Right lobe of liver (tissue), 6 donors: ENCODE measurements at regions not wholly inside any gene's neighbourhood (a gene's known extent, or its start where the extent isn't known, plus 50 kb on each side); places are given as distances from the start of the nearest gene placed in this dataset.

ENCODE experiments used
- ATAC-seq, 4 donors: fragments of 200-7000 bp; cut with Tn5 transposase; one replicate each; pipeline ENCODE4 v1.9.1; 2020; ENCODE audit warnings: mild to moderate bottlenecking in 4 of 4, moderate library complexity in 4 of 4
- DNase-seq, 3 donors: peaks; one replicate each; pipeline ENCODE4 v3.0.0-alpha.2; 2020
- H3K27ac ChIP-seq, 3 donors: fragments of 200-600 bp; one replicate each; pipeline ENCODE4 v1.8.0; 2022
- H3K27me3 ChIP-seq, 2 donors: fragments of 200-600 bp; one replicate each; pipeline ENCODE4 v1.8.0; 2022
- H3K36me3 ChIP-seq, 4 donors: fragments of 200-600 bp; sonication (generic) in 1 of 4; one replicate each; pipeline versions ENCODE4 v1.5.1 to v1.8.0; 2017 to 2022; ENCODE audit warnings: control low read depth in 1 of 4
- H3K4me1 ChIP-seq, 4 donors: fragments of 200-600 bp; sonication (generic) in 1 of 4; one replicate each; pipeline versions ENCODE4 v1.5.1 to v1.8.0; 2017 to 2022; ENCODE audit warnings: control low read depth in 1 of 4
- H3K4me3 ChIP-seq, 3 donors: fragments of 200-600 bp; one replicate each; pipeline ENCODE4 v1.8.0; 2022
- H3K9me3 ChIP-seq, 4 donors: fragments of 200-600 bp; sonication (generic) in 1 of 4; one replicate each; pipeline versions ENCODE4 v1.5.1 to v1.8.0; 2017 to 2022; ENCODE audit warnings: control low read depth in 1 of 4
- CTCF ChIP-seq, 4 donors: fragments of 200-600 bp in 3 of 4; fragments of 450-650 bp in 1 of 4; IDR thresholded peaks; one replicate each; pipeline versions ENCODE4 v1.5.1 to v1.8.0; 2016 to 2022; ENCODE audit warnings: antibody characterized with exemption in 4 of 4, mild to moderate bottlenecking in 2 of 4
- POLR2A ChIP-seq: fragments of 450-650 bp; IDR thresholded peaks from one replicate; pipeline ENCODE4 v1.6.1; 2017; ENCODE audit warnings: antibody characterized with exemption, mild to moderate bottlenecking
- WGBS: methylation state at CpG from one replicate; pipeline ENCODE4 v1.1.6; 2018; ENCODE audit warnings: low coverage, low lambda C conversion rate; ENCODE audit not compliant: insufficient coverage; ENCODE audit errors: missing lambda C conversion rate; 5-methylcytosine and 5-hydroxymethylcytosine counted together
- intact Hi-C, 2 donors: fragments of 100-400 bp; cut with DNase I; formaldehyde crosslinking; loops; one replicate each; pipeline versions ENCODE4 v1.11.2 to v1.14.1; 2022
- donor health status: DM: no; HTN: yes; CAD: no.
- donor health status: DM: no; HTN: no; CAD: no.
- donor health status: DM: no; HTN: no; CAD: no.
- donor health status: DM: no; HTN: yes; CAD: no.
- donor health status: DM: no; HTN: yes; CAD: no.

- WGBS, result 76% methylated on average over 5 of the region's 5 CpGs
- TF ChIP-seq POLR2A (no peak), CTCF (IDR thresholded peaks at IDR 0.05) (no peak)
- no peak for ATAC-seq
- no peak for DNase-seq
- intact Hi-C loops, result no loop called here
- H3K36me3 ChIP-seq, result no peaks in the 10 kb centered on the region
- no peaks in the 10 kb centered on the region for H3K4me1 ChIP-seq
- H3K27me3 ChIP-seq, result no peaks in the 10 kb centered on the region
- no peak overlapping the region for H3K4me3 ChIP-seq
- no peaks in the 10 kb centered on the region for H3K9me3 ChIP-seq
- H3K27ac ChIP-seq, result no peak overlapping the region
Measured at GRCh38 chr11:26777372-26777808, 55.5 kb upstream of the SLC5A12 start.

DNA sequence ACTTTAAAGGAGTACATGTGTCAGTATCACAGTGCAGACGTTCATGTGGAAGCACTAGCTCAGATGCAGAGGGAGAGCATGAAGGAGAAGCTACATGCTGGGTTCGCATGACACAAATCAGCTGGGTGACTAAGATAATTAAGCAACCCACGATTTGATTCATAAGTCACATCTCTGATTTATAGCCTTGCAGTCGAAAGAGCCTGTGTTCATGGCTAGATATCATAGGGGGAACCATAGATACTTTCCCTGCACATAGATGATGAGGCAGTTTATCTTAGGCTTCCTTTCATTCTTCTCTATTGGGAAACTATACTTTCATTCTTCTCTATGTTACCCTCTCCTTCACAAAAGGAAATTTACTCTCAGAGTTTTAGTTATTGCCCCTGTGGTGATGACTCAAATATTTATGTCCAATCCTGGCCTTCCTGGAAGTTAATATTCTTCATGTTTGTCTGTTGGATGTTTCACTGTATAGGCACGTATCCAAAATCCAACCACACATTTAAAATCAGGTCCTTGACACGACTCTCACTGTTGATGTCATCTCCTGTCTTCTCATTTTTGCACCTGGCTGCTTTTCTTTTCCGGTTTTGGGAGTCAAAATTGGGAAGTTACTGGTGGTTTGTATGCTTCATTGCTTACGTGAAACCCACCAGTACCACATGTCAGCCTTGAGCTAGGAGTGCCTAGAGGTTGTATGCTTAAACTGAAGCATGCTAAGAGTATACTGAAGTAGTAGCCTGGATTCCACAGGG, 56.3 kb upstream of the SLC5A12 start:
- H3K9me3 ChIP-seq, result no peaks in the 10 kb centered on the region
- H3K4me3 ChIP-seq, result no peak overlapping the region
- DNase-seq (no peak), ATAC-seq (no peak)
- 50% methylated on average over 8 of the region's 8 CpGs for WGBS
- H3K36me3 ChIP-seq, result no peaks in the 10 kb centered on the region
- no peak for TF ChIP-seq POLR2A
- no peak for TF ChIP-seq CTCF (IDR thresholded peaks at IDR 0.05)
- H3K27me3 ChIP-seq, result no peaks in the 10 kb centered on the region
- H3K4me1 ChIP-seq, result no peaks in the 10 kb centered on the region
- intact Hi-C loops, result no loop called here
- H3K27ac ChIP-seq, result no peak overlapping the region

GRCh38 chr11:26779074-26779865, 57.4 kb upstream of the SLC5A12 start:
- DNase-seq (no peak), ATAC-seq (no peak)
- WGBS, result 62% methylated on average over 4 of the region's 4 CpGs
- no peak overlapping the region for H3K4me3 ChIP-seq
- TF ChIP-seq POLR2A (no peak), CTCF (IDR thresholded peaks at IDR 0.05) (no peak)
- H3K4me1 ChIP-seq, result no peaks in the 10 kb centered on the region
- H3K36me3 ChIP-seq, result no peaks in the 10 kb centered on the region
- no peaks in the 10 kb centered on the region for H3K9me3 ChIP-seq
- no peak overlapping the region for H3K27ac ChIP-seq
- intact Hi-C loops, result no loop called here
- H3K27me3 ChIP-seq, result no peaks in the 10 kb centered on the region

- WGBS, result 69% methylated on average over 3 of the region's 3 CpGs
- TF ChIP-seq CTCF (IDR thresholded peaks at IDR 0.05), result no peak
- TF ChIP-seq POLR2A, result no peak
- Histone ChIP-seq H3K36me3 (no peaks in the 10 kb centered on the region), H3K4me1 (no peaks in the 10 kb centered on the region), H3K9me3 (no peaks in the 10 kb centered on the region), H3K4me3 (no peak overlapping the region), H3K27me3 (no peaks in the 10 kb centered on the region), H3K27ac (no peak overlapping the region)
- ATAC-seq, result no peak
- intact Hi-C loops, result no loop called here
- DNase-seq, result no peak
Measured at GRCh38 chr11:26780376-26781085, 58.7 kb upstream of the SLC5A12 start.
